Upper lobe of right lung (tissue), 1 donor: ENCODE measurements at regions not wholly inside any gene's neighbourhood (a gene's known extent, or its start where the extent isn't known, plus 50 kb on each side); places are given as distances from the start of the nearest gene placed in this dataset.

Experiments used
- ATAC-seq: fragments of 200-7000 bp; cut with Tn5 transposase; one replicate; pipeline ENCODE4 v1.9.1; 2020; ENCODE audit warnings: mild to moderate bottlenecking, moderate library complexity
- DNase-seq: peaks from one replicate; pipeline ENCODE4 v3.0.0-alpha.2; 2020
- H3K27ac ChIP-seq: fragments of 200-600 bp; one replicate; pipeline ENCODE4 v1.8.0; 2022
- H3K27me3 ChIP-seq: fragments of 200-600 bp; one replicate; pipeline ENCODE4 v1.8.0; 2022; ENCODE audit warnings: mild to moderate bottlenecking
- H3K36me3 ChIP-seq: fragments of 200-600 bp; one replicate; pipeline ENCODE4 v1.8.0; 2022
- H3K4me1 ChIP-seq: fragments of 200-600 bp; one replicate; pipeline ENCODE4 v1.8.0; 2022
- H3K4me3 ChIP-seq: fragments of 200-600 bp; one replicate; pipeline ENCODE4 v1.8.0; 2022; ENCODE audit warnings: mild to moderate bottlenecking
- H3K9me3 ChIP-seq: fragments of 200-600 bp; one replicate; pipeline ENCODE4 v1.8.0; 2022
- intact Hi-C: fragments of 100-400 bp; cut with DNase I; formaldehyde crosslinking; loops from one replicate; pipeline ENCODE4 v1.11.0; 2022
- TF ChIP-seq, protein P1 (sequence below): fragments of 200-600 bp; IDR thresholded peaks from one replicate; pipeline ENCODE4 v1.8.0; 2022; ENCODE audit warnings: antibody characterized with exemption
- donor health status: DM: no; HTN: yes; CAD: no; lungs with severe emphysema.

DNA sequence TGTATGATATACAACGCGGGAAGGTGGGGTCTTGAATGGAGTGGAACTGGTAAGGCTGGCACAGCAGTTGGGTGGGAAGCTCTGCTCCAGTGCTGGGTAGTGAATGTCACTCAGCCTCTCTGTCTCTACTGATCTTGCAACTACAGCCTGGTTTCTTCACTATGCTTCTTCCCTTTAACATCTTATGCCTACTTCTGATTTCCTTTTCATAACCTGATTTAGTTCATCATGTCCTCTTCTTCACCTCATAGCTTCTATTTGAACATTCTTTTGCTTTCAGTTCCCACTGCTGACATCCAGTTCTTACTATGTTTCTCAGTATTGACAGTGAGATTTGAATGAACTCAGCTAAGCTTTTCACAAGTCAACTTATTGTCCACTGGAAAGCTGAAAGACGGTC lies 286.2 kb downstream of the ARL6IP6 start:
- ATAC-seq (no peak), DNase-seq (no peak)
- Histone ChIP-seq H3K4me3 (no peak overlapping the region), H3K4me1 (no peaks in the 10 kb centered on the region), H3K27me3 (no peaks in the 10 kb centered on the region), H3K27ac (no peak overlapping the region), H3K36me3 (no peaks in the 10 kb centered on the region), H3K9me3 (no peaks in the 10 kb centered on the region)
- intact Hi-C loops = no loop called here
- TF ChIP-seq, protein P1, sequence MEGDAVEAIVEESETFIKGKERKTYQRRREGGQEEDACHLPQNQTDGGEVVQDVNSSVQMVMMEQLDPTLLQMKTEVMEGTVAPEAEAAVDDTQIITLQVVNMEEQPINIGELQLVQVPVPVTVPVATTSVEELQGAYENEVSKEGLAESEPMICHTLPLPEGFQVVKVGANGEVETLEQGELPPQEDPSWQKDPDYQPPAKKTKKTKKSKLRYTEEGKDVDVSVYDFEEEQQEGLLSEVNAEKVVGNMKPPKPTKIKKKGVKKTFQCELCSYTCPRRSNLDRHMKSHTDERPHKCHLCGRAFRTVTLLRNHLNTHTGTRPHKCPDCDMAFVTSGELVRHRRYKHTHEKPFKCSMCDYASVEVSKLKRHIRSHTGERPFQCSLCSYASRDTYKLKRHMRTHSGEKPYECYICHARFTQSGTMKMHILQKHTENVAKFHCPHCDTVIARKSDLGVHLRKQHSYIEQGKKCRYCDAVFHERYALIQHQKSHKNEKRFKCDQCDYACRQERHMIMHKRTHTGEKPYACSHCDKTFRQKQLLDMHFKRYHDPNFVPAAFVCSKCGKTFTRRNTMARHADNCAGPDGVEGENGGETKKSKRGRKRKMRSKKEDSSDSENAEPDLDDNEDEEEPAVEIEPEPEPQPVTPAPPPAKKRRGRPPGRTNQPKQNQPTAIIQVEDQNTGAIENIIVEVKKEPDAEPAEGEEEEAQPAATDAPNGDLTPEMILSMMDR = no peak

DNA sequence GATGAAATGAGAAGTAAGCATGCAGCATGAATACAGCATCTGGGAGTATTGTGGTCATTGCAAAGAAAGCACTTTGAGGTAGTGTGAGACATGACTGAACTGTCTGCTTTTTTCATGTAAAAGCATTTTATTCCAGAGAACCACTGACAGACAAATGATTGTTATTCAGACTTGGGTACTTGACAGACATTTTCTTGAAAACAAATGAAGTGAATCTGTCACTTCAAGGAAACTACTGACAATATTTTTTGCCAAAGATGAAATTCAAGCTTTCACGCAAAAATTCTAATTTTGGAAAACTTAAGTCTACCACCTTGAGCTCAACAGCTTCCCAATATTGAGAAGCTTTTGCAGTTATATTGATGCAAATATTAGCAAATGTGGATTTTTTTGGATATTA lies 255.7 kb downstream of the ARL6IP6 start:
- Histone ChIP-seq H3K27ac (no peak overlapping the region), H3K9me3 (no peaks in the 10 kb centered on the region), H3K4me3 (no peak overlapping the region), H3K36me3 (no peaks in the 10 kb centered on the region), H3K4me1 (no peaks in the 10 kb centered on the region), H3K27me3 (no peaks in the 10 kb centered on the region)
- DNase-seq (no peak), ATAC-seq (no peak)
- TF ChIP-seq, protein P1 = no peak
- intact Hi-C loops = no loop called here

DNA sequence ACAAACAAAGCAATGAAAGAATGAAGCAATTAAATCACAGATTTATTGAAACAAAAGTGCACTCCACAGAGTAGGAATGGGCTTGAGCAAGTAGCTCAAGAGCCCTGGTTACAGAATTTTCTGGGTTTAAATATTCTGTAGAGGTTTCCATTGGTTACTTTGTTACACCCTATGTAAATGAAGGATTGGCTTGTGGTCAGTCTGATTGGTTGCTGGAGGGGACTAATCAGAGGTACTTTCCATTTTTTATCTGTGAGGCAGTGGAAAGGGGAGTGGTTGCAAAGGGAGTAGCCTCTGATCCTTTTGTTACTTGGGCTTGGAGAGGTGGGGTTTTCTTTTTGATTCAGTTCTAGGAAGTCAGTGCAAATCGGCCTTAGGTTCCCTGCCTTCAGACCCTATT lies 253.3 kb downstream of the ARL6IP6 start:
- Histone ChIP-seq H3K9me3 (no peaks in the 10 kb centered on the region), H3K36me3 (no peaks in the 10 kb centered on the region), H3K27me3 (no peaks in the 10 kb centered on the region), H3K4me1 (no peaks in the 10 kb centered on the region), H3K27ac (no peak overlapping the region), H3K4me3 (no peak overlapping the region)
- DNase-seq (no peak), ATAC-seq (no peak)
- intact Hi-C loops = no loop called here
- TF ChIP-seq, protein P1 = no peak

DNA sequence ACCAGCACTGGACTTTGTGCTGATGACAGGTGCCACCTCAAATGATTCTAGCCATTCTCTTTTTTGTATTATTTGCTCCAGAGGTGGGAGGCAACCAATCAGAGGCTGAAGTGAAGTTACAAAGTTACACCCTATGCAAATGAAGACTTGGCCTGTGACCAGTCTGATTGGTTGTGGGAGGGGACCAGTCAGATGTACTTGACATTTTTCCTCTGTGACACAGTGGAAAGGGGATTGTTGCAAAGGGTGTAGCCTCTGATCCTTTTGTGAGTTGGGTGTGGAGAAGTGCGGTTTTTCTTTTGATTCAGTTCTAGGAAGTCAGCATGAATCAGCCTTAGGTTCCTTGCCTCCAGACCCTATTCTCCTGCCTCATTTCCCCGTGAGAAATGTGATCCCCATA lies 244.0 kb downstream of the ARL6IP6 start:
- Histone ChIP-seq H3K27me3 (no peaks in the 10 kb centered on the region), H3K9me3 (no peaks in the 10 kb centered on the region), H3K4me3 (no peak overlapping the region), H3K27ac (no peak overlapping the region), H3K36me3 (no peaks in the 10 kb centered on the region), H3K4me1 (no peaks in the 10 kb centered on the region)
- ATAC-seq = no peak
- TF ChIP-seq, protein P1 = no peak
- intact Hi-C loops = no loop called here
- DNase-seq = no peak

DNA sequence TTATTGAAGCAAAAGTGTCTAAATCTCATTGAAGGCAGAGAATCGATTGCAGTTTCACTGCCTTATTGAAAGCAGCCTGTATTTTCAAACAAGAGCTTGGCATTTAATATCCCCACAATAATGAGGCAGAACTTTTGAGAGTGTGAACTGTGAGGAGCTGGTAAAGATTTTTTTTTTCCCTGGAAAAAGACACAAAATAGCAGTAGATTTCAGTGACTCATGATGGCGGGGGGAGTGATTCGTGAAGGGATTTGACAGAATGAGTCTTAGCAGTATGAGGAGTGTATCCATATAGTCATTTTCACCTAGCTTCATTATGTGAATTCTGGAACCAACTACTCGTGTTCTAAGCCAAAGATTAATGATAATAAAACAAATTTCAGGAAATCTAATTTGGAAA lies 242.9 kb downstream of the ARL6IP6 start:
- Histone ChIP-seq H3K36me3 (no peaks in the 10 kb centered on the region), H3K9me3 (no peaks in the 10 kb centered on the region), H3K27ac (no peak overlapping the region), H3K27me3 (no peaks in the 10 kb centered on the region), H3K4me3 (no peak overlapping the region), H3K4me1 (no peaks in the 10 kb centered on the region)
- no peak for ATAC-seq
- TF ChIP-seq, protein P1 = no peak
- DNase-seq = no peak
- intact Hi-C loops = no loop called here

DNA sequence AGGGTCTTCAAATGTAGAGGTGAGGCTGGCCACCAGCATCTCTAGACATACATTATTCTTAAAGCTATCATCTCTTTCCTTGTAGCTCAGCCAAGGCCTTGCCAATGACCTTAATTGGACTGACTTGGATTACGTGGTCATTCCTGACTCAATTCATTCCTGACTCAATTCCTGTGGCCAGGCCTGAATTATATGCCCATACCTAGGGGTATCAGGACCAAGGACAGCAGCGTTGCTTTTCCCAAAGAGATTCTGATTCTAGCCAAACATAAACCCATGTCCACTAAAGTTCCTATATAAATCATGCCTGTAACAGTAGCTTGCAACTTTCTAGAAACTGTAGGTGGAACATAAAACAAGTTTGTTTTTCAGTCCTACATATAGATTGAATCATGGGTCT lies 231.7 kb downstream of the ARL6IP6 start:
- no peaks in the 10 kb centered on the region for H3K4me1 ChIP-seq
- DNase-seq (no peak), ATAC-seq (no peak)
- TF ChIP-seq, protein P1 = no peak
- intact Hi-C loops = no loop called here
- no peaks in the 10 kb centered on the region for H3K27me3 ChIP-seq
- no peaks in the 10 kb centered on the region for H3K9me3 ChIP-seq
- H3K36me3 ChIP-seq = no peaks in the 10 kb centered on the region
- no peak overlapping the region for H3K4me3 ChIP-seq
- H3K27ac ChIP-seq = no peak overlapping the region
